ENCODE measurements at regions not wholly inside any gene's neighbourhood (a gene's known extent, or its start where the extent isn't known, plus 50 kb on each side); places are given as distances from the start of the nearest gene placed in this dataset.

DNA sequence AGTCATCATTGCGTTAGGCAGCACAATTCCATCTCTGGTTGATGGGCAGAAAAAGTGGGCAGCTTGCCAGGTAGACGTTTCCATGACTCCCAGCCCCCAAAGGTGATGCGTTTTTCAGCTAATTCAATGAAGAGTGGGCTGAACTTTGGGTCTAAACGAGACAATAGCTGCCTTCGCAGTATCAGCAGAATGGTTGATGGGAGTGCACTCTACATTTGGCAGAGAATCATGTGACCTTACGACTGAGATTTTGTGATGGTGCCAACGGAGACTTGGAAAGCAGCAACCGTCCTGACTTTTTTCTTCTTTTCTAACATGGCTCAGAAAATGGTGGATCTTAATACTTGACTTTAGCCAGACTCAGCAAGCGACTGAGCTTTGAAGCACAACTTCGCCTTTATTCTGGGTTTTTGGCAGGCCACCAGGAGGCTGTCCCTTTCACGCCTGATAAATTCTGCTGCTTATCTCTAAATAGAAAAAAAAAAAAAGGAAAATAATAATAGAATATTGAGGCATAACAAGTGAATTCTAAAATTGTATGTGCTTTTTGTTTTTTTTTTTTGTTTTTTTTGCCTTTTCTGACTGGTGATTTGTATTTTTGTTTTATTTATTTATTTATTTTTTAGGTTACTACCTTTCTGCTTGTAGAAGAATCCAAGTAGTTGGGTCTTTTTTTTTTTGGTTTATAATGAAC is 804.8 kb downstream of the USP25 start:
- TF ChIP-seq, protein P1, sequence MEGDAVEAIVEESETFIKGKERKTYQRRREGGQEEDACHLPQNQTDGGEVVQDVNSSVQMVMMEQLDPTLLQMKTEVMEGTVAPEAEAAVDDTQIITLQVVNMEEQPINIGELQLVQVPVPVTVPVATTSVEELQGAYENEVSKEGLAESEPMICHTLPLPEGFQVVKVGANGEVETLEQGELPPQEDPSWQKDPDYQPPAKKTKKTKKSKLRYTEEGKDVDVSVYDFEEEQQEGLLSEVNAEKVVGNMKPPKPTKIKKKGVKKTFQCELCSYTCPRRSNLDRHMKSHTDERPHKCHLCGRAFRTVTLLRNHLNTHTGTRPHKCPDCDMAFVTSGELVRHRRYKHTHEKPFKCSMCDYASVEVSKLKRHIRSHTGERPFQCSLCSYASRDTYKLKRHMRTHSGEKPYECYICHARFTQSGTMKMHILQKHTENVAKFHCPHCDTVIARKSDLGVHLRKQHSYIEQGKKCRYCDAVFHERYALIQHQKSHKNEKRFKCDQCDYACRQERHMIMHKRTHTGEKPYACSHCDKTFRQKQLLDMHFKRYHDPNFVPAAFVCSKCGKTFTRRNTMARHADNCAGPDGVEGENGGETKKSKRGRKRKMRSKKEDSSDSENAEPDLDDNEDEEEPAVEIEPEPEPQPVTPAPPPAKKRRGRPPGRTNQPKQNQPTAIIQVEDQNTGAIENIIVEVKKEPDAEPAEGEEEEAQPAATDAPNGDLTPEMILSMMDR (conservative IDR thresholded peaks at IDR 0.05): no peak
- TF ChIP-seq ZFX (IDR thresholded peaks at IDR 0.05): no peak

Measured in C4-2B (cell line).